CD4-positive, alpha-beta T cell (primary cell): ENCODE measurements at regions not wholly inside any gene's neighbourhood (a gene's known extent, or its start where the extent isn't known, plus 50 kb on each side); places are given as distances from the start of the nearest gene placed in this dataset.
A peak's percentile ranks its signal among the peaks of the same experiment; 100 is the strongest.

ENCODE experiments used
- ATAC-seq: fragments of 200-7000 bp; cut with Tn5 transposase; one replicate; pipeline ENCODE4 v1.10.0; 2022; ENCODE audit warnings: mild to moderate bottlenecking; ENCODE audit not compliant: poor library complexity
- CTCF ChIA-PET: fragments of 350-600 bp; sonication (Branson Sonifier 250); formaldehyde crosslinking; loops from one replicate; lab custom pipeline; 2021; ENCODE audit warnings: antibody characterized with exemption, inconsistent platforms; lab: Charles Lee
- POLR2A ChIA-PET: fragments of 350-600 bp; sonication (Branson Sonifier 250); formaldehyde crosslinking; loops from one replicate; lab custom pipeline; 2021; ENCODE audit warnings: antibody characterized with exemption, inconsistent platforms; lab: Charles Lee
- DNase-seq, 14 experiments: peaks; one replicate each; pipeline ENCODE4 v3.0.0-alpha.2; 2013 to 2020; ENCODE audit warnings: mixed read lengths in 2 of 14
- H3K27ac ChIP-seq, 2 donors: one replicate each; pipeline versions ENCODE4 v1.5.1 to v1.7.0; 2013; ENCODE audit warnings: low read length in 2 of 2, low read depth in 1 of 2, mild to moderate bottlenecking in 1 of 2
- H3K27me3 ChIP-seq, 2 experiments: 1 replicate in 1 of 2; 2 replicates in 1 of 2; pipeline versions ENCODE4 v1.6.1 to v1.7.0; 2013; ENCODE audit warnings: low read length in 2 of 2, control low read depth in 1 of 2, mild to moderate bottlenecking in 1 of 2, moderate library complexity in 1 of 2; ENCODE audit not compliant: insufficient read depth in 2 of 2, control insufficient read depth in 1 of 2
- H3K36me3 ChIP-seq: one replicate; pipeline ENCODE4 v1.6.1; 2013; ENCODE audit warnings: low read length, control low read depth; ENCODE audit not compliant: insufficient read depth
- H3K4me1 ChIP-seq: one replicate; pipeline ENCODE4 v1.6.1; 2013; ENCODE audit warnings: low read length, control low read depth; ENCODE audit not compliant: insufficient read depth
- H3K4me3 ChIP-seq: one replicate; pipeline ENCODE4 v1.5.1; 2013; ENCODE audit warnings: mild to moderate bottlenecking, low read length, moderate library complexity
- H3K9me3 ChIP-seq, 2 experiments: 1 replicate in 1 of 2; 2 replicates in 1 of 2; pipeline versions ENCODE4 v1.6.1 to v1.7.0; 2013; ENCODE audit warnings: low read length in 2 of 2, mild to moderate bottlenecking in 2 of 2, control low read depth in 1 of 2, moderate library complexity in 1 of 2; ENCODE audit not compliant: control insufficient read depth in 1 of 2, insufficient read depth in 1 of 2
- H3K27ac Mint-ChIP-seq: one replicate; pipeline ENCODE4 v1.8.0; 2020; ENCODE audit warnings: mixed read lengths
- H3K27me3 Mint-ChIP-seq: one replicate; pipeline ENCODE4 v1.8.0; 2021; ENCODE audit warnings: mixed read lengths
- H3K36me3 Mint-ChIP-seq: one replicate; pipeline ENCODE4 v1.8.0; 2021; ENCODE audit warnings: low read depth, mixed read lengths
- H3K4me1 Mint-ChIP-seq: one replicate; pipeline ENCODE4 v1.8.0; 2021; ENCODE audit warnings: low read depth, mixed read lengths
- H3K4me3 Mint-ChIP-seq: one replicate; pipeline ENCODE4 v1.8.0; 2020; ENCODE audit warnings: mild to moderate bottlenecking, mixed read lengths
- H3K9me3 Mint-ChIP-seq: one replicate; pipeline ENCODE4 v1.8.0; 2020; ENCODE audit warnings: mixed read lengths
- intact Hi-C, 2 experiments: fragments of 100-400 bp; cut with DNase I in 1 of 2; cut with micrococcal nuclease in 1 of 2; formaldehyde crosslinking; loops; one replicate each; pipeline versions ENCODE4 v1.15.1 to v1.9.0; 2023 to 2025; cut with DNase I, micrococcal nuclease
- TF ChIP-seq, protein P1 (sequence below): fragments of 200-600 bp; IDR thresholded peaks from one replicate; pipeline ENCODE4 v1.8.0; 2022; ENCODE audit warnings: antibody characterized with exemption, mild to moderate bottlenecking

DNA sequence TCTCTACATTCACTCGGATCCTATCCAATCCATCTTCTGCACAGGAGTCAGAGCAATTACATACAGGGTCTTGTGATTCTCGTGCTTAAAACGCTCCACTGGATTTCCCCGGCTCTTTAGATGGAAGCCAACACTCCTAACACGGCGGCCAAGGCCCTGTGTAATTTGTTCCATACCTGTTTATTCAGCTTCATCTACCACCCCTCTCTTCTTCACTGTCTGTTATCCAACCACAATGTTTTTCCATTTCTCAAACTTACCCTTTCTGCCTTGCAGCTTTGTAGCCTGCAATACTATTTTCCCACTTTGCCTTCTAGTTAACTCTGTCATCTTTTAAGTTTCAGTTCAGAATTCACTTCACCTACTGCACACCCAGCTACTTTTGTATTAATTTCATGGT lies 249.6 kb upstream of the USP25 start:
- intact Hi-C loops, result loop anchor here (2.0 to 10.0 kb wide), 5 partner anchors 55 to 1228 kb away; no protein-coding TSS in a partner anchor
- no peak overlapping the region for H3K27ac Mint-ChIP-seq
- peaks cover 4% of the 10 kb centered on the region for H3K4me1 ChIP-seq
- no peak overlapping the region for H3K4me3 ChIP-seq
- H3K27me3 Mint-ChIP-seq, result no peaks in the 10 kb centered on the region
- H3K27me3 ChIP-seq, result no peaks in the 10 kb centered on the region
- H3K36me3 Mint-ChIP-seq, result no peaks in the 10 kb centered on the region
- peaks cover 4% of the 10 kb centered on the region for H3K9me3 Mint-ChIP-seq
- TF ChIP-seq, protein P1, sequence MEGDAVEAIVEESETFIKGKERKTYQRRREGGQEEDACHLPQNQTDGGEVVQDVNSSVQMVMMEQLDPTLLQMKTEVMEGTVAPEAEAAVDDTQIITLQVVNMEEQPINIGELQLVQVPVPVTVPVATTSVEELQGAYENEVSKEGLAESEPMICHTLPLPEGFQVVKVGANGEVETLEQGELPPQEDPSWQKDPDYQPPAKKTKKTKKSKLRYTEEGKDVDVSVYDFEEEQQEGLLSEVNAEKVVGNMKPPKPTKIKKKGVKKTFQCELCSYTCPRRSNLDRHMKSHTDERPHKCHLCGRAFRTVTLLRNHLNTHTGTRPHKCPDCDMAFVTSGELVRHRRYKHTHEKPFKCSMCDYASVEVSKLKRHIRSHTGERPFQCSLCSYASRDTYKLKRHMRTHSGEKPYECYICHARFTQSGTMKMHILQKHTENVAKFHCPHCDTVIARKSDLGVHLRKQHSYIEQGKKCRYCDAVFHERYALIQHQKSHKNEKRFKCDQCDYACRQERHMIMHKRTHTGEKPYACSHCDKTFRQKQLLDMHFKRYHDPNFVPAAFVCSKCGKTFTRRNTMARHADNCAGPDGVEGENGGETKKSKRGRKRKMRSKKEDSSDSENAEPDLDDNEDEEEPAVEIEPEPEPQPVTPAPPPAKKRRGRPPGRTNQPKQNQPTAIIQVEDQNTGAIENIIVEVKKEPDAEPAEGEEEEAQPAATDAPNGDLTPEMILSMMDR, result no peak
- CTCF ChIA-PET, result interaction anchor here (0.9 kb wide), 1 partner anchor 10 kb away, joined by 3 read pairs; no protein-coding TSS in a partner anchor
- no peak overlapping the region for H3K27ac ChIP-seq
- no peak for DNase-seq
- H3K9me3 ChIP-seq, result peaks cover 0 to 5% of the 10 kb centered on the region in 2 experiments
- no peaks in the 10 kb centered on the region for H3K36me3 ChIP-seq
- no peak overlapping the region for H3K4me3 Mint-ChIP-seq
- POLR2A ChIA-PET, result no interaction called here
- H3K4me1 Mint-ChIP-seq, result peaks cover 32% of the 10 kb centered on the region
- no peak for ATAC-seq

DNA sequence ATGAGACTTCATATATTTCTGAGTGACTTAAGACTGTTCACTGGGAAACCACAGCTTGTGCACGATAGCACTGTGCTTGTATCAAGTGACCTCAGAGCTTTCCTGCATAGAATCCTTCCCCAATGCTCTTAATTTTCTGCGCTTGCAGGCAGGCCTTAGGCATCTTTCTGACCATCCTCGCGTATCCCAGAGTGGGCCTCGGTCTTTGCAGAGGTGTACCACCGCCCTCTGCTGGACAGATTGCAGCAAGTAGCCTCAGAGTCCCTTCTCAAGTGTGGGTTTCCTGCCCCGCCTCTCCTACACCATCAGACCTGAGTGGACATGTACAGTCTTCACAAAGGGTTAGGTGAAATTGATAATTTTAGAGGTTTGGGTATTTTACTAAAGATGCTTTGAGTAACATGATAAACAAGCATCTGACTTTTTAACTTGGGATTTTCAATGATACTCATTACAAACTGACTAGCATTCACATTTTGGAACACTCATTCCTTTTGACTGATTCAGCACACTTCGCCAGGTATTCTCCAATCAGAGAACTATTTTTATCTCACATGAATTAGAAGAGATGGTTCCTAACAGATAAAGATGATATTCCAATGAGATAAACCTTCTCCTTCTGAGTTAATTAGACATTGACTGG lies 246.5 kb upstream of the USP25 start:
- Mint-ChIP-seq H3K9me3 (no peaks in the 10 kb centered on the region), H3K4me1 (peaks cover 32% of the 10 kb centered on the region), H3K4me3 (no peak overlapping the region), H3K36me3 (no peaks in the 10 kb centered on the region), H3K27me3 (no peaks in the 10 kb centered on the region), H3K27ac (no peak overlapping the region)
- Histone ChIP-seq H3K4me3 (no peak overlapping the region), H3K36me3 (no peaks in the 10 kb centered on the region), H3K4me1 (peaks cover 4% of the 10 kb centered on the region), H3K27ac (no peak overlapping the region), H3K27me3 (no peaks in the 10 kb centered on the region), H3K9me3 (no peaks in the 10 kb centered on the region)
- ChIA-PET CTCF (interaction anchor here (0.6 to 0.7 kb wide), 3 partner anchors 28 to 389 kb away, joined by 3 to 4 read pairs (median 4); no protein-coding TSS in a partner anchor), POLR2A (interaction anchor here (0.6 to 1.5 kb wide), 4 partner anchors 50 to 421 kb away, joined by 3 to 8 read pairs (median 3); partner anchors contain the start of gene NRIP1)
- TF ChIP-seq, protein P1, result peak; percentile 95
- intact Hi-C loops, result loop anchor here (1.0 to 10.0 kb wide), 8 partner anchors 52 to 1231 kb away; no protein-coding TSS in a partner anchor
- ATAC-seq (peak; percentile 98), DNase-seq (peak; percentile 58 to 86 (median 68))

DNA sequence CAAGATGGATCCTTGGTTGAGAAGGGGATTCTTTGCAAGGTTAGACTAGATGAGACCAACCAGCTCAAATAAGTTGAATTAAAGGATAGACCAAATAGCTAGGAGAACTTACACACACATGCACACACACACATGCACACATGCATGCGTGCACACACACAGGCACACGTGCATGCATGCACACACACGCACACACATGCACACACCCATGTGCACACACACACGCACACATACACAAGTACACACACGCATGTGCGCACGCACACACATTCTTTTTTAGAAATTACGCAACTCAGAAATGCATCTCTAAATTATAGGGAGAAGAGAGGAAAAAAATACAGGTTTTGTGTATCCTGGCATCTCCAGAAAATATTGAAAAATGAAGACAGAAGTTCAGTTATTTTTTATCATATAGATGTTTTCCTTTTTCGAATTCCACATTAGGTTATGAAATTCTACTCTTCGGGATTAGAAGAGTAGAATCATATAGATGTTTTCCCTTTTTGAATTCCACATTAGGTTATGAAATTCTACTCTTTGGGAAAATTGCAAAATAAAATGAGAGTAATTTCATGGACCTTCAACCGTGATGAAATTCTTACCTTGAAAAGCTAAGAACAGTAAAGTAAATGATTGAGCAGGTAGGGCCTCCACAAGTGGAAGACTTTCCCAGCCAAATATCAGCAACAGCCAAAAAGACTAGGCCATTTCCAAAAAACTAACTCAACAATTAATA lies 243.2 kb upstream of the USP25 start:
- POLR2A ChIA-PET, result interaction anchor here (0.6 kb wide), 1 partner anchor 30 kb away, joined by 3 read pairs; no protein-coding TSS in a partner anchor
- Mint-ChIP-seq H3K27ac (no peak overlapping the region), H3K27me3 (no peaks in the 10 kb centered on the region), H3K4me1 (peaks cover 6% of the 10 kb centered on the region), H3K36me3 (no peaks in the 10 kb centered on the region), H3K4me3 (no peak overlapping the region), H3K9me3 (no peaks in the 10 kb centered on the region)
- TF ChIP-seq, protein P1, result no peak
- H3K27ac ChIP-seq, result no peak overlapping the region
- no peak for DNase-seq
- H3K27me3 ChIP-seq, result no peaks in the 10 kb centered on the region
- H3K4me3 ChIP-seq, result no peak overlapping the region
- ATAC-seq, result no peak
- intact Hi-C loops, result loop anchor here in 1 of 2 experiments (5.0 to 10.0 kb wide), 3 partner anchors 48 to 752 kb away; no protein-coding TSS in a partner anchor
- H3K9me3 ChIP-seq, result no peaks in the 10 kb centered on the region
- CTCF ChIA-PET, result no interaction called here
- peaks cover 4% of the 10 kb centered on the region for H3K4me1 ChIP-seq
- no peaks in the 10 kb centered on the region for H3K36me3 ChIP-seq
